Mammary epithelial cell (primary cell): ENCODE measurements at regions not wholly inside any gene's neighbourhood (a gene's known extent, or its start where the extent isn't known, plus 50 kb on each side); places are given as distances from the start of the nearest gene placed in this dataset.

ENCODE experiments used
- CTCF ChIP-seq, 2 donors: IDR thresholded peaks in 1 of 2; conservative IDR thresholded peaks in 1 of 2; 2 replicates each; pipeline ENCODE4 v1.5.1; 2011 to 2012; ENCODE audit warnings: inconsistent platforms in 2 of 2, low read length in 2 of 2, mild to moderate bottlenecking in 2 of 2, control low read depth in 1 of 2, low read depth in 1 of 2; ENCODE audit not compliant: insufficient read depth in 1 of 2; ENCODE audit errors: extremely low read depth in 1 of 2
- EZH2 ChIP-seq: IDR thresholded peaks from 2 replicates; pipeline ENCODE4 v1.6.1; 2012; ENCODE audit warnings: low read length, inconsistent platforms, borderline replicate concordance

GRCh38 chr9:87120610-87121009 lies 173.3 kb upstream of the GAS1 start:
- no peak for TF ChIP-seq EZH2
- no peak for TF ChIP-seq CTCF (conservative IDR thresholded peaks at IDR 0.05 in 1 of 2, IDR thresholded peaks at IDR 0.05 in 1 of 2; ENCODE audit: extremely low read depth in 1 of 2, insufficient read depth in 1 of 2, low read depth in 1 of 2, low read length in 2 of 2)
